ENCODE measurements at regions not wholly inside any gene's neighbourhood (a gene's known extent, or its start where the extent isn't known, plus 50 kb on each side); places are given as distances from the start of the nearest gene placed in this dataset.

DNA sequence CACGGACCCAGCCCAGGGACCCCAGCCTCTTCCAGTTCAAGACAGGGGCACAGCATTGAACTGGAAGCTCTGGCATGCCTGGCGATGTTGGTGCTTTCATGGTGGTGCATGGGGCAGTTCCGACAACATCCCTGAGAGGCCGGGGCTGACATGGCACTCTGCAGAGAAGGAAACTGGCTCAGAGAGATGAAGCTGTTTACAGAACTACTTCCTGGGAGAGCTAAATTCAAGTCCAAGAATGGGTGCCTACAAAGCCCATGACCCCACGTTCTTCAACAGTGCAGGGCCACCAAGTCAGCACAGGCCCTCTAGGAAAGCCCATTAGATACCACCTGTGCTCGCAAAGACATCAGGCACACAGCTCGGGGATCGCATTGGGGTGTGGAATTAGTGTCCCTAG, 470.9 kb upstream of the MGMT start:
- H3K4me3 ChIP-seq (ENCODE audit: low read depth, low read length): no peak overlapping the region
- TF ChIP-seq, protein P1, sequence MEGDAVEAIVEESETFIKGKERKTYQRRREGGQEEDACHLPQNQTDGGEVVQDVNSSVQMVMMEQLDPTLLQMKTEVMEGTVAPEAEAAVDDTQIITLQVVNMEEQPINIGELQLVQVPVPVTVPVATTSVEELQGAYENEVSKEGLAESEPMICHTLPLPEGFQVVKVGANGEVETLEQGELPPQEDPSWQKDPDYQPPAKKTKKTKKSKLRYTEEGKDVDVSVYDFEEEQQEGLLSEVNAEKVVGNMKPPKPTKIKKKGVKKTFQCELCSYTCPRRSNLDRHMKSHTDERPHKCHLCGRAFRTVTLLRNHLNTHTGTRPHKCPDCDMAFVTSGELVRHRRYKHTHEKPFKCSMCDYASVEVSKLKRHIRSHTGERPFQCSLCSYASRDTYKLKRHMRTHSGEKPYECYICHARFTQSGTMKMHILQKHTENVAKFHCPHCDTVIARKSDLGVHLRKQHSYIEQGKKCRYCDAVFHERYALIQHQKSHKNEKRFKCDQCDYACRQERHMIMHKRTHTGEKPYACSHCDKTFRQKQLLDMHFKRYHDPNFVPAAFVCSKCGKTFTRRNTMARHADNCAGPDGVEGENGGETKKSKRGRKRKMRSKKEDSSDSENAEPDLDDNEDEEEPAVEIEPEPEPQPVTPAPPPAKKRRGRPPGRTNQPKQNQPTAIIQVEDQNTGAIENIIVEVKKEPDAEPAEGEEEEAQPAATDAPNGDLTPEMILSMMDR (IDR thresholded peaks at IDR 0.05; ENCODE audit: insufficient read depth, low read depth, low read length, missing control alignments): no peak
- DNase-seq (ENCODE audit: low read depth): no peak

DNA sequence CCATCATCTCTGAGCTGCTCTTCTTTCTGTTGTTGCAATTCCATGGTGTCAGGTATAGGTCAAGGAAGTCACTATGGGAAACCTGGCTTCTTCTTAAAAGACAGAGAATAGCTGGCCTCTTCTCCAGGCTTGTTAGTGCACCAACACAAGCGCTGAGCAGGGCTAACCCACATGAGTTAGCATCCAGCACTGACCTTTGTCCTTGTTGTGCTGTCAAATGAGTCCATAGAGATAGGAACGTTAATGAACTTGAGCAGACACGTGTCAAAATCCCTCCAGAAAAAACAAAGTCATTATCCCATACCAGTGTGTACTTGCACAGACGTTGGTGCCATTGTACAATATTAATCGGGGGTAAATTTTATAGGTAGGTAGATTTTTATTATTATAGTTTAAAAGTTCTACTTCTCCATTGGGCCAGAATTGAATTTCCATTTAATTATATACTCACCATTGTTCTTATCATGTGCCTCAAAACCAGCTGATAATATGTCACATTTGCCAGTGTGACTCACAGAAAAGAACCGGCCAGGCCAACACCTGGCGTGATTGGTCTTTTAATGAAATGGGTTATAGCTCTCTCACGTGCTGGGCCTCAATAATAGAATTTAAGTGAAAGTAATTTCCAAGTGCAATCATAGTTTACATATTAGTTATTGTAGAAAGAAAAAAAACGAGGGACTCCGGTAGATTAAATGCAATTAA, 468.8 kb upstream of the MGMT start:
- TF ChIP-seq, protein P1 (IDR thresholded peaks at IDR 0.05; ENCODE audit: insufficient read depth, low read depth, low read length, missing control alignments): no peak
- DNase-seq (ENCODE audit: low read depth): no peak
- H3K4me3 ChIP-seq (ENCODE audit: low read depth, low read length): no peak overlapping the region

DNA sequence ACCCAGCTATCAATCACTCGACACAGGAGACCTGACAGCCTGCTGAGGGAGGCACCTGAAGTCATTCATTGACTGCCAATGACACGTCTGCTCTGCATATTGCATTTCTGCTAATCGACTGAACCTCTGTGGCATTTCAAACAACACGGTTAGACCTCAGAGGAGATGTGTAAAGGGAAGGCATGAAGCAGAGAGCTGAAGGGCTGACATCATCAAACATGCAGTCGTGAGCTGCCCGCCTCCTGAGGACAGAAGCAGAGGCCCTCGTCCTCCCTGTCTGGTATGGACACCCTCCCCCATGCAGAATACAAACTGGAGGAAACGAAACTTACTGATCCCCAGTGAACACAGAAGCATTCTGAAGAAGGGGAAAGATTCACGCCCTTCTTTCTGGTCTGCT, 462.6 kb upstream of the MGMT start:
- TF ChIP-seq, protein P1 (IDR thresholded peaks at IDR 0.05; ENCODE audit: insufficient read depth, low read depth, low read length, missing control alignments): no peak
- no peak for DNase-seq (ENCODE audit: low read depth)
- H3K4me3 ChIP-seq (ENCODE audit: low read depth, low read length): no peak overlapping the region

DNA sequence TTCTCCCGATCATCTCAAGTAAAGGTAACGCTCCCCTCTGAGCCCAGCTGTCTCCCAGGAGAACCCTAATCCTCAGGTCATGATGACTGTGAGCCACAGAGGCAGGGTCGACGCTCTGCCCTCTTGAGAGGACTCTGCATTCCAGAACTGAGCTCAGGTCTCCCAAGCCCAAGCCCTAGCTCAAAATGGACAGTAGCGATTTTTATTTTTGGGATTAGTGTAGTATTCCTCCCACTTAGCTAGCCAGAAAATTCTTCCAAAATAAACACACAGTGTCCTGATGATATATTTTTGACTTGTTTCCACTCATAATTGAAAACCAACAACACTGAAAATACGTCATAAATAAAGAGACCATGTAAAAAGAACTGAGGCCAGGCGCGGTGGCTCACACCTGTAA, 462.0 kb upstream of the MGMT start:
- no peak overlapping the region for H3K4me3 ChIP-seq (ENCODE audit: low read depth, low read length)
- DNase-seq (ENCODE audit: low read depth): no peak
- TF ChIP-seq, protein P1 (IDR thresholded peaks at IDR 0.05; ENCODE audit: insufficient read depth, low read depth, low read length, missing control alignments): no peak

DNA sequence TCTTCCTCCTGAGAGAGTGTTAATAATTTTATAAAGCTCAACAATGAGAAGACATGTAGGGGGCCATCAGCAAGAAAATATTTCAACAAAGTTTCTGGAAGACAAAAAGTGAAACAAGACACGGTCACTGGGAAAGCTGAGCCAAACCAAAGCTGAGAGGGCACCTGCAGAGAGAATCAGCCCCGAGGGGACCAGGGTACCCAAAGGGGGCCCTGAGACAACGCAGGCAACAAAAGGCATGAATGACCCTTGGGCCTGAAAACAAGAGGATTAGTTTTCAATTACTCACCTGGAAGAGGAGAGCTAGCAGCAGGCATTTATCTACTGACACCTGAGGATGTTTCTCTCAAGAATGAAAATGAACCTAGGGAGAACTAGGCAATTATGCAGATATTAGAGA, 461.2 kb upstream of the MGMT start:
- no peak overlapping the region for H3K4me3 ChIP-seq (ENCODE audit: low read depth, low read length)
- TF ChIP-seq, protein P1 (IDR thresholded peaks at IDR 0.05; ENCODE audit: insufficient read depth, low read depth, low read length, missing control alignments): no peak
- DNase-seq (ENCODE audit: low read depth): no peak

DNA sequence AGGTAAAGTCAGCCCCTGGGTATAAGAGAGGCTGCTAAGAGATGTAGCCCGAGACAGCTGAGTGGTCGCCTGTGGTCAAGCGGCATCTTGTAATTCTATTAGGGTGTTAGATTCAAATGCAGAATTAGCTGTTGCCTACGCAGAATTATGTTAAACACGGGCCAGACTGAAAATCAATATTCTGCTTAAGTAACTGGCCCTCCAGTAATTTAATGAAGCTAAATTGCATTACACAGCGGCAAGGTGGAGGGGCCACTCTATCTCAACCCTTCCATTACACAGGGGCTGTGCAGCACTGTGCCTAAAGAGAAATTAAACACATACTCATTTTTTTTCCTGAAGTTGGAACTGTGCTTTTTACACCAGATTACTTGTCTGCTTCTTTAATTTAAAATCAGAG, 448.5 kb upstream of the MGMT start:
- H3K4me3 ChIP-seq (ENCODE audit: low read depth, low read length): no peak overlapping the region
- DNase-seq (ENCODE audit: low read depth): no peak
- TF ChIP-seq, protein P1 (IDR thresholded peaks at IDR 0.05; ENCODE audit: insufficient read depth, low read depth, low read length, missing control alignments): no peak

Data from GM12865 (cell line).